ENCODE measurements at regions not wholly inside any gene's neighbourhood (a gene's known extent, or its start where the extent isn't known, plus 50 kb on each side); places are given as distances from the start of the nearest gene placed in this dataset.

GRCh38 chrX:107502316-107502715 lies 52.9 kb downstream of the FRMPD3 start:
- no peak for DNase-seq

- no peak for DNase-seq
Observed at GRCh38 chrX:107504006-107504405, 54.6 kb downstream of the FRMPD3 start.

GRCh38 chrX:107505223-107505622 lies 55.8 kb downstream of the FRMPD3 start:
- no peak for DNase-seq

GRCh38 chrX:107506596-107507031 lies 57.2 kb downstream of the FRMPD3 start:
- DNase-seq, result no peak

- no peak for DNase-seq
Observed at GRCh38 chrX:107507093-107507743, 57.8 kb downstream of the FRMPD3 start.

GRCh38 chrX:107507744-107508117 lies 58.3 kb downstream of the FRMPD3 start:
- no peak for DNase-seq

- no peak for DNase-seq
Observed at GRCh38 chrX:107508925-107509324, 59.5 kb downstream of the FRMPD3 start.

GRCh38 chrX:107514944-107515343 lies 65.5 kb downstream of the FRMPD3 start:
- DNase-seq, result no peak

GRCh38 chrX:107521877-107522586 lies 72.6 kb downstream of the FRMPD3 start:
- DNase-seq, result no peak

GRCh38 chrX:107522901-107523300 lies 73.4 kb downstream of the FRMPD3 start:
- no peak for DNase-seq

- no peak for DNase-seq
Observed at GRCh38 chrX:107526141-107526540, 76.7 kb downstream of the FRMPD3 start.

- no peak for DNase-seq
Observed at GRCh38 chrX:107530141-107530540, 80.7 kb downstream of the FRMPD3 start.

- DNase-seq, result peak; percentile 84
Observed at GRCh38 chrX:107537815-107538214, 88.4 kb downstream of the FRMPD3 start.

- DNase-seq, result no peak
Observed at GRCh38 chrX:107541244-107541643, 87.1 kb upstream of the PRPS1 start.

- DNase-seq, result no peak
Observed at GRCh38 chrX:107542040-107542439, 86.3 kb upstream of the PRPS1 start.

- peak; percentile 89 for DNase-seq
Observed at GRCh38 chrX:107542500-107542899, 85.8 kb upstream of the PRPS1 start.

- DNase-seq, result no peak
Observed at GRCh38 chrX:107547621-107548020, 80.7 kb upstream of the PRPS1 start.

GRCh38 chrX:107548775-107549174 lies 79.5 kb upstream of the PRPS1 start:
- no peak for DNase-seq

GRCh38 chrX:107549504-107549903 lies 78.8 kb upstream of the PRPS1 start:
- DNase-seq, result peak; percentile 84

GRCh38 chrX:107551546-107551945 lies 76.8 kb upstream of the PRPS1 start:
- no peak for DNase-seq

- no peak for DNase-seq
Observed at GRCh38 chrX:107552930-107553329, 75.4 kb upstream of the PRPS1 start.

GRCh38 chrX:107556967-107557366 lies 71.3 kb upstream of the PRPS1 start:
- no peak for DNase-seq

- DNase-seq, result peak; percentile 54
Observed at GRCh38 chrX:107559506-107559905, 68.8 kb upstream of the PRPS1 start.

GRCh38 chrX:107560041-107560440 lies 68.3 kb upstream of the PRPS1 start:
- peak; percentile 40 for DNase-seq

- peak; percentile 50 for DNase-seq
Observed at GRCh38 chrX:107560980-107561379, 67.3 kb upstream of the PRPS1 start.
